SK-N-MC (cell line): ENCODE measurements at regions not wholly inside any gene's neighbourhood (a gene's known extent, or its start where the extent isn't known, plus 50 kb on each side); places are given as distances from the start of the nearest gene placed in this dataset.

Source experiments
- EZH2 ChIP-seq: fragments of 200-600 bp; sonication (generic); IDR thresholded peaks from one replicate; pipeline ENCODE4 v1.6.1; 2017; ENCODE audit warnings: antibody characterized with exemption
- FOXP2 ChIP-seq: optimal IDR thresholded peaks from 2 replicates; pipeline ENCODE3; 2011; ENCODE audit warnings: mild to moderate bottlenecking, moderate library complexity; ENCODE audit not compliant: insufficient read depth; ENCODE audit errors: extremely low read length, control extremely low read depth
- POLR2AphosphoS5 ChIP-seq: IDR thresholded peaks from 2 replicates; pipeline ENCODE4 v1.6.1; 2012; ENCODE audit warnings: mild to moderate bottlenecking, low read depth, low read length, borderline replicate concordance

GRCh38 chr14:100449225-100449987 is 126.3 kb downstream of the SLC25A47 start:
- TF ChIP-seq POLR2AphosphoS5 (no peak), EZH2 (no peak), FOXP2 (no peak)
